ENCODE measurements at regions not wholly inside any gene's neighbourhood (a gene's known extent, or its start where the extent isn't known, plus 50 kb on each side); places are given as distances from the start of the nearest gene placed in this dataset.

- ATAC-seq (ENCODE audit: low read depth), result peak; percentile 62
- peaks cover 8% of the 10 kb centered on the region for H3K4me1 Mint-ChIP-seq
- H3K4me3 Mint-ChIP-seq, result peak overlapping the region; percentile 27
These were observed 61.5 kb downstream of the TBXT start for GRCh38 chr6:166106076-166106686.

GRCh38 chr6:166105341-166106075 is 62.1 kb downstream of the TBXT start:
- H3K4me1 Mint-ChIP-seq, result peaks cover 8% of the 10 kb centered on the region
- DNase-seq (ENCODE audit: low spot score in 2 of 2) (no peak), ATAC-seq (ENCODE audit: low read depth) (no peak)
- H3K27me3 Mint-ChIP-seq, result peaks cover 2% of the 10 kb centered on the region
- peak overlapping the region; percentile 27 for H3K4me3 Mint-ChIP-seq
- H3K27ac Mint-ChIP-seq, result no peak overlapping the region
- peaks cover 3% of the 10 kb centered on the region for H3K36me3 Mint-ChIP-seq
- peaks cover 12% of the 10 kb centered on the region for H3K9me3 Mint-ChIP-seq

More at GRCh38 chr6:166106076-166106686, 61.5 kb downstream of the TBXT start:
- Mint-ChIP-seq H3K9me3 (peaks cover 10% of the 10 kb centered on the region), H3K36me3 (peaks cover 3% of the 10 kb centered on the region), H3K27ac (no peak overlapping the region), H3K27me3 (peaks cover 2% of the 10 kb centered on the region)
- peak; percentile 35 to 48 for DNase-seq (ENCODE audit: low spot score in 2 of 2)

- peaks cover 2% of the 10 kb centered on the region for H3K27me3 Mint-ChIP-seq
- H3K4me3 Mint-ChIP-seq, result no peak overlapping the region
- H3K9me3 Mint-ChIP-seq, result peaks cover 12% of the 10 kb centered on the region
- H3K4me1 Mint-ChIP-seq, result peaks cover 8% of the 10 kb centered on the region
- ATAC-seq (ENCODE audit: low read depth) (no peak), DNase-seq (ENCODE audit: low spot score in 2 of 2) (no peak)
- H3K27ac Mint-ChIP-seq, result no peak overlapping the region
- H3K36me3 Mint-ChIP-seq, result peaks cover 3% of the 10 kb centered on the region
These were observed 62.8 kb downstream of the TBXT start for GRCh38 chr6:166104872-166105271.

GRCh38 chr6:166104107-166104506 is 63.5 kb downstream of the TBXT start:
- peaks cover 2% of the 10 kb centered on the region for H3K27me3 Mint-ChIP-seq
- no peak overlapping the region for H3K4me3 Mint-ChIP-seq
- no peak overlapping the region for H3K27ac Mint-ChIP-seq
- ATAC-seq (ENCODE audit: low read depth) (no peak), DNase-seq (ENCODE audit: low spot score in 2 of 2) (no peak)
- H3K36me3 Mint-ChIP-seq, result peaks cover 3% of the 10 kb centered on the region
- H3K4me1 Mint-ChIP-seq, result peaks cover 8% of the 10 kb centered on the region
- H3K9me3 Mint-ChIP-seq, result peaks cover 12% of the 10 kb centered on the region

GRCh38 chr6:166101819-166102419 is 65.7 kb downstream of the TBXT start:
- DNase-seq (ENCODE audit: low spot score in 2 of 2), result no peak
- H3K9me3 Mint-ChIP-seq, result peaks cover 12% of the 10 kb centered on the region
- no peak overlapping the region for H3K27ac Mint-ChIP-seq
- H3K36me3 Mint-ChIP-seq, result peaks cover 3% of the 10 kb centered on the region
- peaks cover 4% of the 10 kb centered on the region for H3K27me3 Mint-ChIP-seq
- ATAC-seq (ENCODE audit: low read depth), result no peak
- peaks cover 8% of the 10 kb centered on the region for H3K4me1 Mint-ChIP-seq
- no peak overlapping the region for H3K4me3 Mint-ChIP-seq

GRCh38 chr6:166097914-166098522 is 69.6 kb downstream of the TBXT start:
- Mint-ChIP-seq H3K4me3 (no peak overlapping the region), H3K36me3 (peaks cover 3% of the 10 kb centered on the region), H3K9me3 (peaks cover 16% of the 10 kb centered on the region), H3K27ac (no peak overlapping the region), H3K27me3 (peaks cover 7% of the 10 kb centered on the region), H3K4me1 (no peaks in the 10 kb centered on the region)
- DNase-seq (ENCODE audit: low spot score in 2 of 2) (peak; percentile 23 to 27), ATAC-seq (ENCODE audit: low read depth) (peak; percentile 59)

GRCh38 chr6:166087852-166088251 is 79.8 kb downstream of the TBXT start:
- H3K9me3 Mint-ChIP-seq, result peaks cover 3% of the 10 kb centered on the region
- no peak overlapping the region for H3K27ac Mint-ChIP-seq
- DNase-seq (ENCODE audit: low spot score in 2 of 2) (no peak), ATAC-seq (ENCODE audit: low read depth) (no peak)
- H3K36me3 Mint-ChIP-seq, result no peaks in the 10 kb centered on the region
- H3K4me3 Mint-ChIP-seq, result no peak overlapping the region
- H3K4me1 Mint-ChIP-seq, result no peaks in the 10 kb centered on the region
- peaks cover 6% of the 10 kb centered on the region for H3K27me3 Mint-ChIP-seq

- Mint-ChIP-seq H3K4me3 (no peak overlapping the region), H3K27ac (no peak overlapping the region), H3K27me3 (peaks cover 6% of the 10 kb centered on the region), H3K36me3 (no peaks in the 10 kb centered on the region), H3K4me1 (no peaks in the 10 kb centered on the region), H3K9me3 (peaks cover 3% of the 10 kb centered on the region)
- DNase-seq (ENCODE audit: low spot score in 2 of 2) (no peak), ATAC-seq (ENCODE audit: low read depth) (no peak)
These were observed 80.4 kb downstream of the TBXT start for GRCh38 chr6:166087246-166087645.

- H3K4me1 Mint-ChIP-seq, result no peaks in the 10 kb centered on the region
- no peaks in the 10 kb centered on the region for H3K36me3 Mint-ChIP-seq
- H3K4me3 Mint-ChIP-seq, result no peak overlapping the region
- ATAC-seq (ENCODE audit: low read depth) (no peak), DNase-seq (ENCODE audit: low spot score in 2 of 2) (no peak)
- no peak overlapping the region for H3K27ac Mint-ChIP-seq
- no peaks in the 10 kb centered on the region for H3K9me3 Mint-ChIP-seq
- peaks cover 6% of the 10 kb centered on the region for H3K27me3 Mint-ChIP-seq
These were observed 82.2 kb downstream of the TBXT start for GRCh38 chr6:166085500-166085899.

- Mint-ChIP-seq H3K27me3 (peaks cover 6% of the 10 kb centered on the region), H3K36me3 (no peaks in the 10 kb centered on the region)
These were observed 82.7 kb downstream of the TBXT start for GRCh38 chr6:166084951-166085350.

GRCh38 chr6:166079841-166080240 is 87.8 kb downstream of the TBXT start:
- no peak for DNase-seq (ENCODE audit: low spot score in 2 of 2)
- Mint-ChIP-seq H3K27ac (no peak overlapping the region), H3K9me3 (no peaks in the 10 kb centered on the region), H3K27me3 (peaks cover 3% of the 10 kb centered on the region), H3K4me1 (no peaks in the 10 kb centered on the region), H3K36me3 (no peaks in the 10 kb centered on the region), H3K4me3 (no peak overlapping the region)
- no peak for ATAC-seq (ENCODE audit: low read depth)

More at GRCh38 chr6:166084951-166085350, 82.7 kb downstream of the TBXT start:
- DNase-seq (ENCODE audit: low spot score in 2 of 2) (no peak), ATAC-seq (ENCODE audit: low read depth) (no peak)
- Mint-ChIP-seq H3K4me1 (no peaks in the 10 kb centered on the region), H3K4me3 (no peak overlapping the region), H3K27ac (no peak overlapping the region), H3K9me3 (no peaks in the 10 kb centered on the region)

GRCh38 chr6:166078294-166078693 is 89.4 kb downstream of the TBXT start:
- no peaks in the 10 kb centered on the region for H3K4me1 Mint-ChIP-seq
- ATAC-seq (ENCODE audit: low read depth) (no peak), DNase-seq (ENCODE audit: low spot score in 2 of 2) (no peak)
- no peak overlapping the region for H3K4me3 Mint-ChIP-seq
- H3K36me3 Mint-ChIP-seq, result no peaks in the 10 kb centered on the region
- H3K9me3 Mint-ChIP-seq, result no peaks in the 10 kb centered on the region
- peaks cover 1% of the 10 kb centered on the region for H3K27me3 Mint-ChIP-seq
- no peak overlapping the region for H3K27ac Mint-ChIP-seq

GRCh38 chr6:166076625-166077024 is 91.0 kb downstream of the TBXT start:
- no peaks in the 10 kb centered on the region for H3K36me3 Mint-ChIP-seq
- no peak for DNase-seq (ENCODE audit: low spot score in 2 of 2)
- no peaks in the 10 kb centered on the region for H3K4me1 Mint-ChIP-seq
- H3K4me3 Mint-ChIP-seq, result no peak overlapping the region
- H3K27ac Mint-ChIP-seq, result no peak overlapping the region
- no peaks in the 10 kb centered on the region for H3K9me3 Mint-ChIP-seq
- H3K27me3 Mint-ChIP-seq, result peaks cover 6% of the 10 kb centered on the region
- no peak for ATAC-seq (ENCODE audit: low read depth)

- Mint-ChIP-seq H3K27me3 (peaks cover 6% of the 10 kb centered on the region), H3K27ac (no peak overlapping the region), H3K36me3 (no peaks in the 10 kb centered on the region), H3K4me3 (no peak overlapping the region), H3K9me3 (no peaks in the 10 kb centered on the region), H3K4me1 (no peaks in the 10 kb centered on the region)
- ATAC-seq (ENCODE audit: low read depth), result no peak
- no peak for DNase-seq (ENCODE audit: low spot score in 2 of 2)
These were observed 91.7 kb downstream of the TBXT start for GRCh38 chr6:166075925-166076324.
